PFSK-1 (cell line): ENCODE measurements at regions not wholly inside any gene's neighbourhood (a gene's known extent, or its start where the extent isn't known, plus 50 kb on each side); places are given as distances from the start of the nearest gene placed in this dataset.

Experiments used
- FOXP2 ChIP-seq: optimal IDR thresholded peaks from 2 replicates; pipeline ENCODE3; 2011; ENCODE audit warnings: borderline replicate concordance, control low read depth, inconsistent platforms; ENCODE audit not compliant: insufficient read depth; ENCODE audit errors: extremely low read length, extremely low read depth
- POLR2AphosphoS5 ChIP-seq: IDR thresholded peaks from 2 replicates; pipeline ENCODE4 v1.6.1; 2012; ENCODE audit warnings: low read depth, mild to moderate bottlenecking, control low read depth, low read length, moderate library complexity
- SIN3A ChIP-seq: IDR thresholded peaks from 2 replicates; pipeline ENCODE4 v1.6.1; 2012; ENCODE audit warnings: mild to moderate bottlenecking, low read length, moderate library complexity, borderline replicate concordance; ENCODE audit not compliant: insufficient read depth
- TAF1 ChIP-seq: IDR thresholded peaks from 2 replicates; pipeline ENCODE4 v1.6.1; 2012; ENCODE audit warnings: low read length, control low read depth, borderline replicate concordance; ENCODE audit not compliant: insufficient read depth
- TF ChIP-seq, protein P1 (sequence below), 2 experiments: IDR thresholded peaks; 2 replicates each; pipeline versions ENCODE4 v1.6.1 to v1.8.0; 2011 to 2012; ENCODE audit warnings: low read depth in 2 of 2, low read length in 2 of 2, control low read depth in 1 of 2, inconsistent platforms in 1 of 2, mild to moderate bottlenecking in 1 of 2, moderate library complexity in 1 of 2; ENCODE audit not compliant: insufficient read depth in 1 of 2

DNA sequence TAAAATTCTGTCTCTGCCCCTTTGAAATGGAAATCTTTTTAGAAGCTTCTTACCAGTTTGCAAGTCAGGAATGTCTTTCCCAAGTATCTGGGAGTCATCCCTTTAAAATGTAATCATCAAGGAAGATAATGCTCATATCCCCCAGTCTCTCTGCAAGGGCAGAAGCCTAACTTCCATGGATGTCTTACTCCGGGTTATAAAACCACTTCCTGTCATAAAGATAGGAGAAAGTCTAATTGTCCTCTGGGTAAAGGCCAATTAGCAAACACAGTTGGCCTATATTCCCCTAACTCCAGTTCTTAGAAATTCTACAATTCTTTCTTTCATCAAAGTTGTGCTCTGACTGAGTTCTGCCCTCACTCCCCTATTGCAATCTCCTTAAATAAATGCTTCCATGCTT is 1631.5 kb upstream of the LRRTM3 start:
- TF ChIP-seq POLR2AphosphoS5, result no peak
- TF ChIP-seq, protein P1, sequence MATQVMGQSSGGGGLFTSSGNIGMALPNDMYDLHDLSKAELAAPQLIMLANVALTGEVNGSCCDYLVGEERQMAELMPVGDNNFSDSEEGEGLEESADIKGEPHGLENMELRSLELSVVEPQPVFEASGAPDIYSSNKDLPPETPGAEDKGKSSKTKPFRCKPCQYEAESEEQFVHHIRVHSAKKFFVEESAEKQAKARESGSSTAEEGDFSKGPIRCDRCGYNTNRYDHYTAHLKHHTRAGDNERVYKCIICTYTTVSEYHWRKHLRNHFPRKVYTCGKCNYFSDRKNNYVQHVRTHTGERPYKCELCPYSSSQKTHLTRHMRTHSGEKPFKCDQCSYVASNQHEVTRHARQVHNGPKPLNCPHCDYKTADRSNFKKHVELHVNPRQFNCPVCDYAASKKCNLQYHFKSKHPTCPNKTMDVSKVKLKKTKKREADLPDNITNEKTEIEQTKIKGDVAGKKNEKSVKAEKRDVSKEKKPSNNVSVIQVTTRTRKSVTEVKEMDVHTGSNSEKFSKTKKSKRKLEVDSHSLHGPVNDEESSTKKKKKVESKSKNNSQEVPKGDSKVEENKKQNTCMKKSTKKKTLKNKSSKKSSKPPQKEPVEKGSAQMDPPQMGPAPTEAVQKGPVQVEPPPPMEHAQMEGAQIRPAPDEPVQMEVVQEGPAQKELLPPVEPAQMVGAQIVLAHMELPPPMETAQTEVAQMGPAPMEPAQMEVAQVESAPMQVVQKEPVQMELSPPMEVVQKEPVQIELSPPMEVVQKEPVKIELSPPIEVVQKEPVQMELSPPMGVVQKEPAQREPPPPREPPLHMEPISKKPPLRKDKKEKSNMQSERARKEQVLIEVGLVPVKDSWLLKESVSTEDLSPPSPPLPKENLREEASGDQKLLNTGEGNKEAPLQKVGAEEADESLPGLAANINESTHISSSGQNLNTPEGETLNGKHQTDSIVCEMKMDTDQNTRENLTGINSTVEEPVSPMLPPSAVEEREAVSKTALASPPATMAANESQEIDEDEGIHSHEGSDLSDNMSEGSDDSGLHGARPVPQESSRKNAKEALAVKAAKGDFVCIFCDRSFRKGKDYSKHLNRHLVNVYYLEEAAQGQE (IDR thresholded peaks at IDR 0.05; ENCODE audit: insufficient read depth in 1 of 2, low read depth in 2 of 2, low read length in 2 of 2), result no peak
- no peak for TF ChIP-seq SIN3A
- TF ChIP-seq FOXP2, result no peak
- TF ChIP-seq TAF1, result no peak

DNA sequence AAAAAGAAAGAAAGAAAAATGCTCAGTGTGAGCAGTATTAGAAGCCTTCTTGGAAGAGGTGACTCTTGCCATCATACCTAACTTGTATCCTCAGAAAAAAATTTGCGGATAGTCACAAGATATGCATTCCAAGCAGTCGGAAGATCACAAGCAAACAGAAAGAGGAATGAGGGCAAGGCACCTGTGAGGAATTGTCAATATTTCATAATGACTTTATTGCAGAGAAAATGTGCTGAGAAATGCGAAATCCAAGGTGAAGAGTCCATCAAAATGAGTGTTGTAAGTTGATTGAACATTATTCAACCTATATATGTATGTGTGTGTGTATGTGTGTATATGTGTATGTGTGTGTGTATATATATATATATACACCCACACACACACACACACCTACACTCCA is 1624.7 kb upstream of the LRRTM3 start:
- TF ChIP-seq FOXP2, result no peak
- no peak for TF ChIP-seq SIN3A
- no peak for TF ChIP-seq POLR2AphosphoS5
- TF ChIP-seq, protein P1 (IDR thresholded peaks at IDR 0.05; ENCODE audit: insufficient read depth in 1 of 2, low read depth in 2 of 2, low read length in 2 of 2), result no peak
- TF ChIP-seq TAF1, result no peak

DNA sequence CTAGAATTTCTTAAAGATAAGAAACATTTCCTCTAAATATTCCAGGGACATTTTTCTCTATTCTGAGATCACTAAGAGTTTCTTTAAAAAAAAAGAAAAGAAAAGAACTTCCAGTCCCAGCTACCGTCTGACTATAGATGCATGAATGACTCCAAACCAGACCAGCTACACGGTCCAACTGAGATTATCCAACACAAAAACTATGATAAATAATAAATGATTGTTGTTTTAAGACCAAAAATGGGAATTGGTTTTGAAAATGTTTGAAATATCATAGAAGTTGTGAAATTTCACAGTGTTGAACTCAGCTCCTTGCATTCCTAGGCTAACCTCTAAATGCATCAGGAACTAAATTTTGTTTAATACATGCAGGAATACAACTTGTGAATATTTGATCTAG is 1619.6 kb upstream of the LRRTM3 start:
- TF ChIP-seq TAF1 (no peak), SIN3A (no peak), POLR2AphosphoS5 (no peak), FOXP2 (no peak)
- TF ChIP-seq, protein P1 (IDR thresholded peaks at IDR 0.05; ENCODE audit: insufficient read depth in 1 of 2, low read depth in 2 of 2, low read length in 2 of 2), result no peak

DNA sequence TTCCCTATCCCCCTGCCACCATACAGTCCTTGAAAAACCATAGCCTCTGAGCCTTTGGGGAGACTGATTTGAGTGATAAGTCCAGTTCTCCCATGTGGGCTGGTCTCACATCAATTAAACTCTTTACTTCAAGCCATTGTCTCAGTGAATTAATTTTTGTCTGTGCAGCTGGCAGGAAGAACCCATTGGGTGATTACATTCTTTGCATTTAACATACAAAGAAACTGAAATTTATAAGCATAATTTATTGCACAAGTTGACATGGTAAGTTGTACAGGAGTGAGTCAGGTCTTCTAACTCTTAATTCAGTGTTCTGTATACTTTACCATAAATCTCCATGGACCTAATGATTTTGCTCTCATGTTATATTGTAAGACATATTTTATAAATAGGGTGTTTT is 1613.0 kb upstream of the LRRTM3 start:
- TF ChIP-seq SIN3A (no peak), TAF1 (no peak), POLR2AphosphoS5 (no peak), FOXP2 (no peak)
- TF ChIP-seq, protein P1 (IDR thresholded peaks at IDR 0.05; ENCODE audit: insufficient read depth in 1 of 2, low read depth in 2 of 2, low read length in 2 of 2), result no peak

GRCh38 chr10:65313406-65313805 is 1612.4 kb upstream of the LRRTM3 start:
- TF ChIP-seq, protein P1 (IDR thresholded peaks at IDR 0.05; ENCODE audit: insufficient read depth in 1 of 2, low read depth in 2 of 2, low read length in 2 of 2), result no peak
- TF ChIP-seq FOXP2 (no peak), POLR2AphosphoS5 (no peak), TAF1 (no peak), SIN3A (no peak)
